HepG2 (cell line): ENCODE measurements at regions not wholly inside any gene's neighbourhood (a gene's known extent, or its start where the extent isn't known, plus 50 kb on each side); places are given as distances from the start of the nearest gene placed in this dataset.

Experiments used
- CEBPB ChIP-seq: IDR thresholded peaks from 2 replicates; pipeline ENCODE4 v1.6.1; 2011; ENCODE audit warnings: low read depth, low read length, improper control_type of control experiment, borderline replicate concordance
- CTCF ChIP-seq: sonication (generic); formaldehyde crosslinking; IDR thresholded peaks from 2 replicates; pipeline ENCODE4 v1.5.0; 2020; ENCODE audit warnings: mild to moderate bottlenecking, missing genetic modification reagents, moderate library complexity
- EZH2 ChIP-seq: conservative IDR thresholded peaks from 2 replicates; pipeline ENCODE4 v1.6.1; 2012; ENCODE audit warnings: mild to moderate bottlenecking, low read depth, low read length, moderate library complexity
- FOSL2 ChIP-seq: sonication (generic); formaldehyde crosslinking; IDR thresholded peaks from 2 replicates; pipeline ENCODE4 v1.4.0; 2020; ENCODE audit warnings: missing genetic modification reagents
- FOXM1 ChIP-seq: sonication (generic); formaldehyde crosslinking; IDR thresholded peaks from 2 replicates; pipeline ENCODE4 v1.5.0; 2020; ENCODE audit warnings: missing genetic modification reagents
- JUN ChIP-seq: sonication (generic); formaldehyde crosslinking; IDR thresholded peaks from 2 replicates; pipeline ENCODE4 v1.4.0; 2020; ENCODE audit warnings: mild to moderate bottlenecking, missing genetic modification reagents
- MAFG ChIP-seq: sonication (generic); formaldehyde crosslinking; IDR thresholded peaks from 2 replicates; pipeline ENCODE4 v1.5.1; 2020; ENCODE audit warnings: mild to moderate bottlenecking, missing genetic modification reagents
- MYNN ChIP-seq: sonication (generic); formaldehyde crosslinking; IDR thresholded peaks from 2 replicates; pipeline ENCODE4 v1.4.0; 2020; ENCODE audit warnings: mild to moderate bottlenecking, low read depth, missing genetic modification reagents
- POLR2A ChIP-seq, 2 experiments: IDR thresholded peaks; 2 replicates each; pipeline ENCODE4 v1.6.1; 2011; ENCODE audit warnings: low read depth in 2 of 2, low read length in 2 of 2, mild to moderate bottlenecking in 1 of 2, moderate library complexity in 1 of 2; ENCODE audit not compliant: insufficient read depth in 1 of 2
- USF2 ChIP-seq, 2 experiments: sonication (generic) in 1 of 2; formaldehyde crosslinking in 1 of 2; IDR thresholded peaks; 2 replicates each; pipeline versions ENCODE4 v1.5.1 to v1.6.1; 2011 to 2020; ENCODE audit warnings: borderline replicate concordance in 1 of 2, low read depth in 1 of 2, low read length in 1 of 2, mild to moderate bottlenecking in 1 of 2, missing genetic modification reagents in 1 of 2, moderate library complexity in 1 of 2
- ZNF143 ChIP-seq: sonication (generic); formaldehyde crosslinking; IDR thresholded peaks from 2 replicates; pipeline ENCODE4 v1.4.0; 2020; ENCODE audit warnings: missing genetic modification reagents
- ZNF407 ChIP-seq: sonication (generic); formaldehyde crosslinking; IDR thresholded peaks from one replicate; pipeline ENCODE4 v1.5.1; 2020; ENCODE audit warnings: mild to moderate bottlenecking, missing genetic modification reagents; ENCODE audit errors: not compliant biosample characterization
- ZSCAN20 ChIP-seq: sonication (generic); formaldehyde crosslinking; IDR thresholded peaks from 2 replicates; pipeline ENCODE4 v1.4.0; 2020; ENCODE audit warnings: missing genetic modification reagents, mild to moderate bottlenecking, borderline replicate concordance
- TF ChIP-seq, protein P1 (sequence below): sonication (generic); formaldehyde crosslinking; IDR thresholded peaks from 2 replicates; pipeline ENCODE4 v1.5.1; 2020; ENCODE audit warnings: mild to moderate bottlenecking, missing genetic modification reagents, moderate library complexity

DNA sequence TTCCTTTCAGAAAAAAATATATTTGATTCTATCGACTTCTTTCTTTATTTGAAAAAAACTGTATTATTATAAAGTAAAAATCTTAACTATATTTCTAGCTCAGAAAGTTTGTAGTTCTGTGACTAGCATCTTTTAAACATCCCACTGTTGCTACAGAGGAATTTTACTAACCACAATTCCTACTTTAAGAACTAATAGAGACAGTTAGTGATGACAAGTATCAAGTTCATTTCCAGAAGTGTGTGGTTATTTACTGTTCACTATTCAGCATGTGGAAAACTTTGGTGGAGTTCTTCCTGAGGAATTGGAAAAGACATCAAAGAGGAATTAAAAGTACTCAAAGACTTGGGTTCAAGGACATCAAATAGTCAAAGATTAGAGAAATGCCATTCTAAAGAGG, 524.1 kb upstream of the CBLB start:
- no peak for TF ChIP-seq CTCF (CRISPR knock-in tag)
- no peak for TF ChIP-seq CEBPB
- TF ChIP-seq JUN (CRISPR knock-in tag), result no peak
- TF ChIP-seq FOSL2 (CRISPR knock-in tag), result no peak
- TF ChIP-seq POLR2A (IDR thresholded peaks at IDR 0.05; ENCODE audit: insufficient read depth in 1 of 2, low read depth in 2 of 2, low read length in 2 of 2), result no peak
- TF ChIP-seq ZSCAN20 (CRISPR knock-in tag), result no peak
- no peak for TF ChIP-seq MYNN (CRISPR knock-in tag)
- no peak for TF ChIP-seq MAFG (CRISPR knock-in tag)
- TF ChIP-seq USF2 (IDR thresholded peaks at IDR 0.05; ENCODE audit: low read depth, low read length), result no peak
- TF ChIP-seq USF2 (CRISPR knock-in tag; IDR thresholded peaks at IDR 0.05; ENCODE audit: borderline replicate concordance), result no peak
- TF ChIP-seq, protein P1, sequence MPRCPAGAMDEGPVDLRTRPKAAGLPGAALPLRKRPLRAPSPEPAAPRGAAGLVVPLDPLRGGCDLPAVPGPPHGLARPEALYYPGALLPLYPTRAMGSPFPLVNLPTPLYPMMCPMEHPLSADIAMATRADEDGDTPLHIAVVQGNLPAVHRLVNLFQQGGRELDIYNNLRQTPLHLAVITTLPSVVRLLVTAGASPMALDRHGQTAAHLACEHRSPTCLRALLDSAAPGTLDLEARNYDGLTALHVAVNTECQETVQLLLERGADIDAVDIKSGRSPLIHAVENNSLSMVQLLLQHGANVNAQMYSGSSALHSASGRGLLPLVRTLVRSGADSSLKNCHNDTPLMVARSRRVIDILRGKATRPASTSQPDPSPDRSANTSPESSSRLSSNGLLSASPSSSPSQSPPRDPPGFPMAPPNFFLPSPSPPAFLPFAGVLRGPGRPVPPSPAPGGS (CRISPR knock-in tag), result no peak
- no peak for TF ChIP-seq ZNF143 (CRISPR knock-in tag)
- no peak for TF ChIP-seq FOXM1 (CRISPR knock-in tag)
- TF ChIP-seq EZH2, result no peak
- TF ChIP-seq ZNF407 (CRISPR knock-in tag), result no peak
